ENCODE measurements at regions not wholly inside any gene's neighbourhood (a gene's known extent, or its start where the extent isn't known, plus 50 kb on each side); places are given as distances from the start of the nearest gene placed in this dataset.

DNA sequence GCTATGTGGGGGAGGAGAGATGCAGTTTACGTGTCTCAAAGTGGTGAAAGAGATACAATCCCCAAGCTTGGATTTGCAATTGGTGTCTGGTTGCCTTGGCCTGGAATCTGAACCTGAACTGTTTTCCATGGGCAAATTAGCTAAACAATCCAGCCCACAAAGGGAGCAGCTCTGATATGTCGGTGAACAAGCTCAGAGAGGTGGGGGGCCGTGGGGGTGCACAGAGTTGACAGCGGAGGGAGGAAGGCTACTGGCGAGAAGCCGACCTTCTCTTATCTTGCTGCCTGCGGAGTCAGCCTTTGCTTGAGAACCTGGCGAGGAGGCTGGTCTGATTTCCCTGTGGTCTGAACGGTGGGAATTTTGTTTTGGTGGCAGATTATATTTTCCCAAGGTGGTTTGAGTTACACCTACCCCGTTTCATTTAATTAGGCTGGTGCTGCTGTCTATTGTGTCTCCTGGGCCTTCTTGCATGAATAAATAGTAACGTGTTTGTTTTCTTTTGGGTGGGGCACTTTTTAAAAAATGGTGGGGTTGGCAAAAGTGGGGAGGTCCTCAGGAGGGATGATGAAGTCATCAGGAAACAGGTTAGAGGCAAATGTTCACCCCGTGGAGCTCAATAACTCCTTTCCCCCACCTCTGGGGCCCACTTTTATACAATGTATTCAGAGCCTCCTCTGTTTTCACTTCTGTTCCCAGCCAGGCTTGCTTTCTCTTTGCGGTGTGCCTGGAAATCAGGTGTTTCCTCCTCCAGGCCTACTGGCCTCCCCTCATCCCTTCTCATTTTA, 80.9 kb upstream of the IGFBP5 start:
- DNase-seq (ENCODE audit: low read depth), result no peak
- H3K4me3 ChIP-seq (ENCODE audit: low read depth, low read length), result no peak overlapping the region
- TF ChIP-seq, protein P1, sequence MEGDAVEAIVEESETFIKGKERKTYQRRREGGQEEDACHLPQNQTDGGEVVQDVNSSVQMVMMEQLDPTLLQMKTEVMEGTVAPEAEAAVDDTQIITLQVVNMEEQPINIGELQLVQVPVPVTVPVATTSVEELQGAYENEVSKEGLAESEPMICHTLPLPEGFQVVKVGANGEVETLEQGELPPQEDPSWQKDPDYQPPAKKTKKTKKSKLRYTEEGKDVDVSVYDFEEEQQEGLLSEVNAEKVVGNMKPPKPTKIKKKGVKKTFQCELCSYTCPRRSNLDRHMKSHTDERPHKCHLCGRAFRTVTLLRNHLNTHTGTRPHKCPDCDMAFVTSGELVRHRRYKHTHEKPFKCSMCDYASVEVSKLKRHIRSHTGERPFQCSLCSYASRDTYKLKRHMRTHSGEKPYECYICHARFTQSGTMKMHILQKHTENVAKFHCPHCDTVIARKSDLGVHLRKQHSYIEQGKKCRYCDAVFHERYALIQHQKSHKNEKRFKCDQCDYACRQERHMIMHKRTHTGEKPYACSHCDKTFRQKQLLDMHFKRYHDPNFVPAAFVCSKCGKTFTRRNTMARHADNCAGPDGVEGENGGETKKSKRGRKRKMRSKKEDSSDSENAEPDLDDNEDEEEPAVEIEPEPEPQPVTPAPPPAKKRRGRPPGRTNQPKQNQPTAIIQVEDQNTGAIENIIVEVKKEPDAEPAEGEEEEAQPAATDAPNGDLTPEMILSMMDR (IDR thresholded peaks at IDR 0.05; ENCODE audit: insufficient read depth, low read depth, low read length, missing control alignments), result no peak

DNA sequence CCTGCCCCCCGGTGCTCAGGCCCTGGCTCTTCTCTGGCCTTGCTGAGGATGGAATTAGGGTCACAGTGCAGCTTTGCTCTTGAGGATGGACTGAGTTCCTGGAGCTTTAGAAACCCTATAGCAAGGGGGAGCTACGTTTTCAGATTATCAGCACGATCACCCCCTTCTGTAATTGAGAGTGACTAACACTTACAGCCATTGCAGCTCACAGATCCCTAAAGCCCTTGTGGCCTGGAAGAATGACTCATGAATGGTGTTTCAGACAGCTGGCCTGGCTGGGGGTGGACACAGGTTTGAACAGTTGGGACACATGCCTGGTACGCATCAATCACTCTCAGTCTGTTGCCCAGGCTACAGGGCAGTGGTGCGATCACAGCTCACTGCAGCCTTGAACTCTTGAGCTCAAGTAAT, 79.7 kb upstream of the IGFBP5 start:
- H3K4me3 ChIP-seq (ENCODE audit: low read depth, low read length), result no peak overlapping the region
- TF ChIP-seq, protein P1 (IDR thresholded peaks at IDR 0.05; ENCODE audit: insufficient read depth, low read depth, low read length, missing control alignments), result no peak
- no peak for DNase-seq (ENCODE audit: low read depth)

DNA sequence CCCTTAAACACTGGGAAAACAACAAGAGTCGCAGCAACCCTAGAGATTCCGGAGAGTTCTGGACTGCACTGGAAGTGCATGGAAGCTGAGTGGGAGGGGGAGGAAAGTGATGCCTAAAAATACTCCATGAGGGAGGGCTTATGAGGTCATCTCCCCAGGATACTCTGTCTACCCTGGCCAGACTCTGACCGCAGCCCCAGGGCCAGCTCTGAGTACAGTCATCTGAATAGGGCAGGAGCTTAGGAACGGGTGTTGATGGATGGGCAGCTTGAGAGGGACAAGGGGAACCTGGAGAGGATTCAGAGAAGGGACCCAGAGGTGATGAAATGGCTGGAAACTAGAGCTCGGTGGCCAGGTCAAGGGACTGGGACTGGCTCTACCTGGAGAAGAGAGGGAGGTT, 79.3 kb upstream of the IGFBP5 start:
- no peak for DNase-seq (ENCODE audit: low read depth)
- H3K4me3 ChIP-seq (ENCODE audit: low read depth, low read length), result no peak overlapping the region
- TF ChIP-seq, protein P1 (IDR thresholded peaks at IDR 0.05; ENCODE audit: insufficient read depth, low read depth, low read length, missing control alignments), result no peak

DNA sequence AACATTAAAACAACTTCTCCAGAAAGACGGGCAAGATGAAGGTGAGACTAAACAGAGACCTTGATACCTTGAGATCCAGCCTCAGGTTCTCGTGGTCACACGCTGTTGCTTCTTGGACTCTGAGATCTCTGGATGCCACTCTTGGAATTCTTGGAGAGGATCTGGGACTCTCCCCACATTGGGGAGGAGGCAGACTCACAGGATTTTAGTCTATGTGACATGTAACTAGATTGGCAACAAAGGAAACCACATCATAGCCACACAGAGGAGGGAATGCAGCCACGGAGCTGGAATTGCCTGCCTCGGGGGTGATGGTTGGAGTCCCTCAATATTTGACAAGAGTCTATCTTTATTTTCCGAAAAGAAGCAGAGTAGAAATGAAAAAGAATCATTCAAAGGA, 78.8 kb upstream of the IGFBP5 start:
- TF ChIP-seq, protein P1 (IDR thresholded peaks at IDR 0.05; ENCODE audit: insufficient read depth, low read depth, low read length, missing control alignments), result no peak
- DNase-seq (ENCODE audit: low read depth), result no peak
- H3K4me3 ChIP-seq (ENCODE audit: low read depth, low read length), result no peak overlapping the region

DNA sequence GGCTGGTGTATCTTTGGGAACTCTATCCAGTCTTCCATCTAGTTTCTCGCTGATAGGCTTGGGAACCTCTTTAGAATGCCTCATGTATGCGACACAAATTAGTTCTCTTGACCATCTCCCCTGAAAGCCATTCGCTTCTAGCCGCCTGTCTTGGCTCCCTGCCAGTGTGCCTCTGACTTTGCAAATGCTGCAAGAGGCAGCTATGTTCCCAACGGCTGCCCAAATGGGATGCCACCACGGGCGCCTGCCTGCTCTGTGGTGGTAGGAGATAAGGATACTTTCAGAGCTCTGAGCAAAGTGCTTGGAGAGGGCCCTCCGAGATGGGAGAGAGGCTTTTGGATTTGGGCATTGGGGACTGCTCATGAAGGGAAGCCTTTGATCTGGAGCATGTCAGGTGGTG, 77.7 kb upstream of the IGFBP5 start:
- H3K4me3 ChIP-seq (ENCODE audit: low read depth, low read length), result no peak overlapping the region
- TF ChIP-seq, protein P1 (IDR thresholded peaks at IDR 0.05; ENCODE audit: insufficient read depth, low read depth, low read length, missing control alignments), result no peak
- no peak for DNase-seq (ENCODE audit: low read depth)

DNA sequence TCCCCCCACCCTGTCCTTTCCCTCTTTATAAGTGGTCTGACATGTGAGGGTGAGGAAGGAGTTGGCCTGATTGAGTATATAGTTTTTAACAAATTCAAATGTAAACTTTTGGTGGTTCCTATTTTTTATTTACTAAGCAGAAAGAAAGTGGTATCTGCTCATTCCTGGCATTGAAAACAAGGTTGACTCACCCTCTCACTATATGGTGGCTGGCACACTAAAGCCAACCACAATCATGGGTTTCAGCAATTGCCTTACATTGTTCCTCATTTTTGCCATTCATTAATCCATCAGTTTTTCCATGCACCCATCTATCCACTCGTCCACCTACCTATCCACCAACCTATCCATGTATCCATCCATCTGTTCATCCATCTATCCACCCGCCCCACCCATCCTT, 75.4 kb upstream of the IGFBP5 start:
- no peak overlapping the region for H3K4me3 ChIP-seq (ENCODE audit: low read depth, low read length)
- TF ChIP-seq, protein P1 (IDR thresholded peaks at IDR 0.05; ENCODE audit: insufficient read depth, low read depth, low read length, missing control alignments), result no peak
- DNase-seq (ENCODE audit: low read depth), result no peak

DNA sequence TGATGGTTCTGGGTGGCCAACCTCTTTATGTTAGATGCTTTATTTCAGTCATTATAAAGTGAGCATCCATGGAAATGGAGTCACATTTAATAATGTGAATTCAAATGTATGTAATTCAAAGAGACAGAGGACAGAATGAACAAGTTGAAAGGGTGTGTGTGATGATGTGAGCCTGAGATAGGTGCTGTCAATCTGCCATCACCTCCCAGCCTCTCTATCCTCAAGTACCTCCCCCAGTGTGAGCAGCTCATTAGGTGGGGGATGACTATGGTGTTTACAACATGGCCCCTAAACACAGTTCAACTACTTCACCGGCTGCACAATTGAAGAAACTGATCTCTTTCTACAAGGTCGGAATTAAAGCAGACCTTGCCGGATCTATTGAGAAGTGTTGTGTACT, 74.7 kb upstream of the IGFBP5 start:
- TF ChIP-seq, protein P1 (IDR thresholded peaks at IDR 0.05; ENCODE audit: insufficient read depth, low read depth, low read length, missing control alignments), result no peak
- DNase-seq (ENCODE audit: low read depth), result no peak
- no peak overlapping the region for H3K4me3 ChIP-seq (ENCODE audit: low read depth, low read length)

All from GM12865 (cell line).